GM23248 (cell line): ENCODE measurements at regions not wholly inside any gene's neighbourhood (a gene's known extent, or its start where the extent isn't known, plus 50 kb on each side); places are given as distances from the start of the nearest gene placed in this dataset.

Experiments used
- EZH2 ChIP-seq: fragments of 200-600 bp; sonication (generic); IDR thresholded peaks from 2 replicates; pipeline ENCODE4 v1.6.1; 2018; ENCODE audit warnings: antibody characterized with exemption, mild to moderate bottlenecking; ENCODE audit not compliant: insufficient read depth, poor library complexity, severe bottlenecking
- EZH2phosphoT487 ChIP-seq: fragments of 200-600 bp; sonication (generic); IDR thresholded peaks from 2 replicates; pipeline ENCODE4 v1.6.1; 2018; ENCODE audit warnings: antibody characterized with exemption, moderate library complexity, mild to moderate bottlenecking, low read depth; ENCODE audit not compliant: insufficient read depth

GRCh38 chr16:72400257-72401083, 228.5 kb upstream of the PMFBP1 start:
- TF ChIP-seq EZH2phosphoT487: no peak
- no peak for TF ChIP-seq EZH2
